Islet of Langerhans (tissue), 1 donor: ENCODE measurements at regions not wholly inside any gene's neighbourhood (a gene's known extent, or its start where the extent isn't known, plus 50 kb on each side); places are given as distances from the start of the nearest gene placed in this dataset.
A peak's percentile ranks its signal among the peaks of the same experiment; 100 is the strongest.
"Not testable (repeated sequence)": the region's sequence is repeated elsewhere in the genome, so short reads cannot be mapped to it uniquely, and the experiment has no call there.

ENCODE experiments used
- FAIRE-seq: peaks from one replicate; lab custom pipeline; 2011; peaks lifted over from hg19 to GRCh38; lab: Jason Lieb, UNC

DNA sequence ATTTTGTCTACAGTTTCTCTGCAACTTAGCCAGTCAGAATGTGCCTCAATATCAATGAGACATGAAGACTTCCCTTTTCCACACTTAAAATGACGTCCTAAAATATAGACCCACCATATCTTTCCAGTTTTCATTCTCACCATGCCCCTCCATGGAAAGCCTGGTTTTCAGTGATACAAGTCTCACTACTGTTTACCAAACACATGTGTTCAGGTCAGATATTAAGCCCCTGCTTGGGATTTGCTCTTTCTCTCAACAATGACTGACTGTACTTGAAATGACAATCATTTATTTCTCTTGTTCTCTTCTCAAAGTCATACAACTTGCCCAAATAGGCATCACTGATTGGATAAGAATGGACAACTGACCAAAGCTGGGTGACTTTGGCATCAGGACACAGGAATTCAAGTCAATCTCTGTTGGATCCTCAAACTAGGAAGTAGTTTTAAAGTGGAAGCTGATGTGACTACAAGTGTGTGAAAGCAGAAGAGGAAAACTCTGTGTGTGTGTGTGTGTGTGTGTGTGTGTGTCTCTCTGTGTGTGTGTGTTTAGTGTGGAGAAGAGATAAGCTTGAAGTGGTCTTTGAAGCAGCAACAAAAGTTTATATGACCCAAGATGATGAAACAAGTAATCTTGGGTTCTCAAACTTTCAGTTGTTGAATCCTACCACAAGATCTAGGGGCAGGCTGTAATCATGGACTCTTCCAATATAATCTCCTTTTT, 217.4 kb upstream of the FGF13 start:
- FAIRE-seq = peak; percentile 27

- no peak for FAIRE-seq
These were observed 213.8 kb upstream of the FGF13 start for GRCh38 chrX:138925330-138925729.

GRCh38 chrX:138923805-138924204, 212.3 kb upstream of the FGF13 start:
- FAIRE-seq = no peak

DNA sequence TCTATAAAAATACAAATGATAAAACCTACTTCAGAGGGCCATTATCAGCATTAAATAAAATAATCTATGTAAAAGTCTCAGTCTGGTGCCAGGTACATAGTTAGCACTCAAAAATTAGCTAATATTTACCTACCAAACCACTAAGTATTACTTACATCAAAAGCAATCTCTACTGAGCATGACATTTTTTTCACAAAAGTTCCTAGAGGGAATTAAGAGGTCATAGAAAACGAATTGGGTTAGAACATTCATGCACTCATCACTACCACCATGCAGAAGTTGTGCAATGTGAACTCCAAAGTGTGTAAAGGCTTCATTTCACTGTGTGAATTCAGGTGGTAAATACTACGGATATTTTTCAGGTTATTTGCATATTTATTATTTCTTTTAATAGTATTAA, 209.5 kb upstream of the FGF13 start:
- no peak for FAIRE-seq

- FAIRE-seq = no peak
These were observed 206.3 kb upstream of the FGF13 start for GRCh38 chrX:138917781-138918180.

- no peak for FAIRE-seq
These were observed 203.2 kb upstream of the FGF13 start for GRCh38 chrX:138914767-138915166.

DNA sequence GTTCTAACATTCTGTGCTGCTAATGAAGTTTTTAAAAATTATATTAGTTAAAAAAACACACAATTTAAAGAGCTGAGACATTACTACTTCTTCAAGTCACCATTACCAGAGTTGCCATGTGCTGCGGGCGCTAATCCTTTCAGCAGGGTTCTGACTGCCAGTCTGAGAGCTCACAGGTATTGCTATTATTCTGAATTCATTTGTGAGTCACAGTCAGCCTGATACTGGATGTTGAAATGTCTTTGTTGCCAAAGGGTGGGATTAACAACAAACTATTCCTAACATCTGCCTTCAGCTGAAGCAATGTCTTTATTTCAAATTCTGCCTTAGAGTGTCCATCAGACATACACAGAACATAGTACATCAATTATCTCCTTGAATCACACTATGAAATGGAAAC, 197.1 kb upstream of the FGF13 start:
- no peak for FAIRE-seq

DNA sequence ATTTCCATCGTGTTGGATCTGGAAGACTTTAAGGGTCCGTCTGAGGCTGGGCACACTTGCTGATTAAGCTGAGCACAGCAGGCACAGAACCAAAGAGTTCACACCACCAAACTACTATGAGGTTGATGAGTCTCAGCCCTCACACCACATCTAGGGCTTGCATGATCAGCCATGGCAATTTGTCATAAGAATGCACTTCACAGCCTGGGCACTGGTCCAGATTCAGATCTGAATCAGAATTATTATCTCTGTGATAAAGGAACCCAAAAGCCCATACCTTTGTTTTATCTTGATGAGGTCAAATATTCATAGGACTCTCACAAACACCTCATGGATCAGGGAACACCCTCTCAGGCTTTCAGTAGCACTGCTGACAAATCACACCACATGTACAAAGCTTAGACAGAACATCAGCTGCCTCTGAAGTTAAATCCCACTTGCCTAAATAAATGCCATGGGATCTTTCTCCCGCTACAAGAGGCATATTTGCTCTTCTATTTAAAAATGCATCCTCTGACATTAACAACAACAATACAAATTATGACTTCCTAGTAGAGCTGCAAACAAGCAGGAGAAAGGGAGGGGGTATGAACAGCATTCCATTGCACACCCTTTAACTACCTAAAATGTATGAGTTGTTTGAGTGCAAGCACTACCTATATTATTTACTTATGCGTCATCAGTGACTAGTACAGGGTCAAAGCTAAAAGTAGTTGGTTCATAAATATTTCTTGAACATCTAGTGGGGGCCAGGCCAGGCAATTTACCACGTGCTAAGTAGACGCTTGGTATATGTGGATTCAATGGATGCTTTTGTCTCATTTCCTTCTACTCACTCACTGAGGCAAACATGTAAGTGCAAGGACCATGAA, 186.3 kb upstream of the FGF13 start:
- FAIRE-seq = no peak

GRCh38 chrX:138890491-138890890, 179.0 kb upstream of the FGF13 start:
- FAIRE-seq = no peak

- no peak for FAIRE-seq
These were observed 177.6 kb upstream of the FGF13 start for GRCh38 chrX:138889149-138889548.

DNA sequence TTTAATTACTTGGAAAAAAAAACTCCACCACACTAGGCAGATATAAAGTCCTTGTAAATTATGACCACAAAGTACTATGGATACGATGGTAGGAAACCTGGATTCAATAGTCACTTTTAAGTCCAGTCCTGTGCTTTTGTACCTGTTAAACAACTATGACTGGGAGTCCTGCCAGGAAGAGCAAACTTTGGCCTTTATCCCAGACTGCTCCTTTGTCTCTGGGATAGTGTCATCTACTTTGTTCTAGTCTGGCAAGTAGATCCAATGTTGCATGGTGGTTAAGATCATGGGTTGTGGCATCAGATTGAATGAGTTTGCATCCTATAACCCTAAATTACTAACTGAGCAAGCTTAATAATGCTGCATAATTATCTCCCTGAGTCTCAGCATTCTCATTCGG, 175.3 kb upstream of the FGF13 start:
- no peak for FAIRE-seq

GRCh38 chrX:138885886-138886285, 174.4 kb upstream of the FGF13 start:
- no peak for FAIRE-seq

DNA sequence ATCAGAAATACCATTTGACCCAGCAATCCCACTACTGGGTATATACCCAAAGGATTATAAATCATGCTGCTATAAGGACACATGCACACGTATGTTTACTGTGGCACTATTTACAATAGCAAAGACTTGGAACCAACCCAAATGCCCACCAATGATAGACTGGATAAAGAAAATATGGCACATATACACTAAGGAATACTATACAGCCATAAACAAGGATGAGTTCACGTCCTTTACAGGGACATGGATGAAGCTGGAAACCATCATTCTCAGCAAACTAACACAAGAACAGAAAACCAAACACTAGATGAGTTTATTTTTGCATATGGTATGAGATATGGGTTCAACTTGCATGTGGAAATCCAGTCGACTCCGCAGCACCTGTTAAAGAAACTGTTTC, 168.8 kb upstream of the FGF13 start:
- not testable (repeated sequence) for FAIRE-seq

- FAIRE-seq = no peak
These were observed 166.2 kb upstream of the FGF13 start for GRCh38 chrX:138877746-138878145.

GRCh38 chrX:138875472-138875871, 164.0 kb upstream of the FGF13 start:
- FAIRE-seq = no peak

DNA sequence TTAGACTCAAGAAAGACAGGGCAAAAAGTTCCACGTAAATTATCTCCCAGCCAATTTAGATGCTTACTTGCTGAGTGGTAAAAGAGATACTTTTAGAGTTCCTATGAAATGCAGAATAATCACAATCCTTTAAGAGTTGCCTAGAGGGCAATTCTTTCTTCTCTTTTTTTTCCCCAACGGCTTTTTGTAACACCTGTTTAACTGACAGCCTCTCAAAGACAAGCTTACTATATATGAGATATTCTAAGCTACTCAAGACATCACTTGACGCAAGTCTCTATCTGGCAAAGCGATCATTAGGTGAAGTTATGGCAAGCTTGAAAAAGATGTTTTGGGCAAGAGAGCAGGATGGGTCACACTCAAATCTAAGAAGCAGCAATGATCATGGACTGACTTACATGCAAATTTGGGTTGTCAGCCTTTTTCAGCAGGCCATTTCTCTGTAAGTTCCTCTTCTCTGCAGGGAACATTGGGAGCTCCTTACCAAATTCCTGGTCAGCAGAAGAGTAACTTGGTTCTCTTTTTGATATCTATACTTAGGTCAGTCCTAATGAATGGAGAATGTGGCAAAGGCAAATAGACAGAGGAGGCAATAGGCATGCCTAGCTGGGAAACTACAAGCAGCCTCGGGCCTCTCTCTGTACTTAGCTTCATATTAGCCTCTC, 162.9 kb upstream of the FGF13 start:
- FAIRE-seq = no peak

GRCh38 chrX:138873640-138874039, 162.1 kb upstream of the FGF13 start:
- not testable (repeated sequence) for FAIRE-seq

DNA sequence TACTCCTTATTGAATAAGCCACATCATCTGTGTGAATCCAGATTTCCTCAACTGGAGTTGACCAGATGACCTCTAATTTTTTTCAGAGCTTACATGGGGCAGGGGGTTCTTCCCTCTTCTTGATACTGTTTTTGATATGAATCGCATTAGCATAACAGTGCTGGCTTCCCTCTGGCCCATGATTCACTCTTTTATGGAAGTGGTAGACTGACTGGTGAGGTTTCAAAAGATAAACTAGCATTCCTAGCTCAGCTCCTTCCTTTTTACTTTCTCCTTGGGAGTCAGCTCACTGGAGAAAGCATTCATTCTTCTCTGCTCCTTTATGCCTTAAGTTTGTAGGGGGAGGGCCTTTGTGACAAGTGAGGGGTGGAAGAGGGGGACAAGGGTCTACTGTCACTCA, 161.0 kb upstream of the FGF13 start:
- no peak for FAIRE-seq

DNA sequence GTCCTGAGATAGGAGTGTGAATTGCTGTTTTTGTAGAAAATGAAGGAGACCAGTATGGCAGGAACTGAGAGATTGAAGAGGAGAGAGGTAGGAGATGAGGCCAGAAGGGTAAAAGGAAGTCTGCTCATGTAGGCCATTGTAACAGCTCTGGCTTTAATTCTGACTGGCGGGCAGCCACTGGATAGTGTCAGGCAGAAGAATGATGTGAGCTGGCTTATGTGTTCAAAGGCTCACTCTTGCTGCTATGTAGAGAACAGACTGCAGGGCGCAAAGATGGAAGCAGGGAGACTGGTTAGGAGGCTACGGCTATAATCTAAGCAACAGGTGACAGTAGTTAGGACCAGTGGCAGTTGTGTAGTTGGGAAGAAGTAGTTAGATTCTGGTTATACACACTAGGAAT, 160.2 kb upstream of the FGF13 start:
- no peak for FAIRE-seq

GRCh38 chrX:138866643-138867042, 155.1 kb upstream of the FGF13 start:
- no peak for FAIRE-seq

GRCh38 chrX:138865093-138865649, 153.7 kb upstream of the FGF13 start:
- no peak for FAIRE-seq

DNA sequence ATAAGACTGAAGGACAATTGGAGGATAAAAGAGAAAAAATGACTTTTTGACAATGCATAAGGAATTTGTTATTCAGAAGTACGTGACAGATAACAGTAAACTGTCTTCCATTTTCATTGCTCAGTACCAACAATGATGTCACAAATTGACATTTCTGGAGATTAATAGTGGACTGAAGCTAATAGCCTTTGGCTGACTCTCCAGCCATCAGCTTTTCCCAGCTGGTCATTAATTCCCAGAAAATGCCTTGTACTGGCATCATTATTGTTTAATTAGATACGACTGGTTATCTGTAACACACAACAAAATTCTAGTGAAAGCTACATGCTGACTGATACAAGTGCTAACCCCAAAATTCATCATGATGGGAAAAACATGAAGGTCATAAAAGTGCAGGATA, 147.9 kb upstream of the FGF13 start:
- FAIRE-seq = no peak

DNA sequence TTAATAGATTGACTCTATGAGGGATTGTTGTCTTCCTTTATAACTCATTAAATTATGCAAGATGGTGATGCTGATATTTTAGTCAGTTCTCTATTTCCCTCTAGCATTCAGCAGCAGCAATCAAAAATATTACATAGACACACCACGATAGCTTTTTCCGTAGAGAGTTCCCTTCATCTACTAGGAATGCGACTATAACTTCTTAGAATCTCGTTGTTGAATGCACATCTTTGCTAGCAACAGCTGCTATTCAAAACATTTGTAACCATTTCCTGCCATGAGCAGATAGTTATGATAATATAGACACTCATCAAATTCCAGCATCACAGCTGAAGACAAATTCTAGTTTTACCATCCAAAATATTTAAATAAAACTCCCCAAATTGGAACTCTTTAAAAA, 147.4 kb upstream of the FGF13 start:
- no peak for FAIRE-seq
